Effector memory CD4-positive, alpha-beta T cell (primary cell): ENCODE measurements at regions not wholly inside any gene's neighbourhood (a gene's known extent, or its start where the extent isn't known, plus 50 kb on each side); places are given as distances from the start of the nearest gene placed in this dataset.

Experiments used
- DNase-seq, 3 donors: peaks; one replicate each; pipeline ENCODE4 v3.0.0-alpha.2; 2020
- H3K27ac ChIP-seq: 2 replicates; pipeline ENCODE4 v1.7.0; 2013; ENCODE audit warnings: mild to moderate bottlenecking, low read length, moderate library complexity; ENCODE audit not compliant: insufficient read depth, poor library complexity, severe bottlenecking
- H3K27me3 ChIP-seq: replicated peaks from 2 replicates; pipeline ENCODE4 v1.7.0; 2013; ENCODE audit warnings: mild to moderate bottlenecking, low read length; ENCODE audit not compliant: insufficient read depth, control insufficient read depth, poor library complexity, severe bottlenecking
- H3K36me3 ChIP-seq: 2 replicates; pipeline ENCODE4 v1.7.0; 2013; ENCODE audit warnings: mild to moderate bottlenecking, low read length, moderate library complexity; ENCODE audit not compliant: control insufficient read depth, insufficient read depth
- H3K4me1 ChIP-seq: 2 replicates; pipeline ENCODE4 v1.7.0; 2013; ENCODE audit warnings: low read length, mild to moderate bottlenecking; ENCODE audit not compliant: control insufficient read depth, insufficient read depth, poor library complexity, severe bottlenecking
- H3K4me3 ChIP-seq: 2 replicates; pipeline ENCODE4 v1.7.0; 2013; ENCODE audit warnings: low read length, low read depth, mild to moderate bottlenecking; ENCODE audit not compliant: insufficient read depth, poor library complexity, severe bottlenecking
- H3K9me3 ChIP-seq: 2 replicates; pipeline ENCODE4 v1.7.0; 2013; ENCODE audit warnings: mild to moderate bottlenecking, low read length, moderate library complexity; ENCODE audit not compliant: control insufficient read depth

GRCh38 chr4:151911970-151912369 is 151.2 kb upstream of the GATB start:
- no peak overlapping the region for H3K4me3 ChIP-seq
- H3K36me3 ChIP-seq, result no peaks in the 10 kb centered on the region
- DNase-seq, result no peak
- H3K4me1 ChIP-seq, result no peaks in the 10 kb centered on the region
- H3K9me3 ChIP-seq, result no peaks in the 10 kb centered on the region
- H3K27me3 ChIP-seq, result no peaks in the 10 kb centered on the region
- H3K27ac ChIP-seq, result no peak overlapping the region

- H3K27me3 ChIP-seq, result no peaks in the 10 kb centered on the region
- no peak for DNase-seq
- H3K36me3 ChIP-seq, result no peaks in the 10 kb centered on the region
- no peak overlapping the region for H3K4me3 ChIP-seq
- no peaks in the 10 kb centered on the region for H3K4me1 ChIP-seq
- H3K27ac ChIP-seq, result no peak overlapping the region
- no peaks in the 10 kb centered on the region for H3K9me3 ChIP-seq
Observed at GRCh38 chr4:151908734-151909497, 148.1 kb upstream of the GATB start.

- Histone ChIP-seq H3K27me3 (no peaks in the 10 kb centered on the region), H3K9me3 (no peaks in the 10 kb centered on the region), H3K36me3 (no peaks in the 10 kb centered on the region), H3K27ac (no peak overlapping the region), H3K4me1 (no peaks in the 10 kb centered on the region), H3K4me3 (no peak overlapping the region)
- DNase-seq, result no peak
Observed at GRCh38 chr4:151908201-151908600, 147.4 kb upstream of the GATB start.

GRCh38 chr4:151906438-151906837 is 145.6 kb upstream of the GATB start:
- no peak for DNase-seq
- Histone ChIP-seq H3K27ac (no peak overlapping the region), H3K4me3 (no peak overlapping the region)

GRCh38 chr4:151905197-151905596 is 144.4 kb upstream of the GATB start:
- Histone ChIP-seq H3K36me3 (no peaks in the 10 kb centered on the region), H3K9me3 (peaks cover 7% of the 10 kb centered on the region), H3K27ac (no peak overlapping the region), H3K4me3 (no peak overlapping the region), H3K4me1 (no peaks in the 10 kb centered on the region), H3K27me3 (no peaks in the 10 kb centered on the region)
- DNase-seq, result no peak

More at GRCh38 chr4:151906438-151906837, 145.6 kb upstream of the GATB start:
- peaks cover 7% of the 10 kb centered on the region for H3K9me3 ChIP-seq
- no peaks in the 10 kb centered on the region for H3K36me3 ChIP-seq
- H3K4me1 ChIP-seq, result no peaks in the 10 kb centered on the region
- H3K27me3 ChIP-seq, result no peaks in the 10 kb centered on the region

- Histone ChIP-seq H3K4me1 (no peaks in the 10 kb centered on the region), H3K9me3 (peaks cover 7% of the 10 kb centered on the region), H3K4me3 (no peak overlapping the region), H3K36me3 (no peaks in the 10 kb centered on the region), H3K27me3 (no peaks in the 10 kb centered on the region), H3K27ac (no peak overlapping the region)
- no peak for DNase-seq
Observed at GRCh38 chr4:151901631-151902030, 140.8 kb upstream of the GATB start.

GRCh38 chr4:151896880-151897279 is 136.1 kb upstream of the GATB start:
- no peak for DNase-seq
- no peaks in the 10 kb centered on the region for H3K9me3 ChIP-seq
- H3K36me3 ChIP-seq, result no peaks in the 10 kb centered on the region
- H3K27me3 ChIP-seq, result no peaks in the 10 kb centered on the region
- H3K4me1 ChIP-seq, result no peaks in the 10 kb centered on the region
- H3K27ac ChIP-seq, result no peak overlapping the region
- H3K4me3 ChIP-seq, result no peak overlapping the region

- H3K36me3 ChIP-seq, result no peaks in the 10 kb centered on the region
- H3K27ac ChIP-seq, result no peak overlapping the region
- H3K4me1 ChIP-seq, result no peaks in the 10 kb centered on the region
- DNase-seq, result no peak
- no peaks in the 10 kb centered on the region for H3K9me3 ChIP-seq
- H3K27me3 ChIP-seq, result no peaks in the 10 kb centered on the region
- no peak overlapping the region for H3K4me3 ChIP-seq
Observed at GRCh38 chr4:151895671-151896070, 134.9 kb upstream of the GATB start.

- no peak overlapping the region for H3K4me3 ChIP-seq
- H3K27ac ChIP-seq, result no peak overlapping the region
- no peaks in the 10 kb centered on the region for H3K36me3 ChIP-seq
- DNase-seq, result no peak
- H3K4me1 ChIP-seq, result no peaks in the 10 kb centered on the region
- no peaks in the 10 kb centered on the region for H3K27me3 ChIP-seq
- H3K9me3 ChIP-seq, result no peaks in the 10 kb centered on the region
Observed at GRCh38 chr4:151894246-151894645, 133.4 kb upstream of the GATB start.

- no peak for DNase-seq
- no peak overlapping the region for H3K27ac ChIP-seq
- no peak overlapping the region for H3K4me3 ChIP-seq
- H3K36me3 ChIP-seq, result no peaks in the 10 kb centered on the region
- H3K27me3 ChIP-seq, result no peaks in the 10 kb centered on the region
- H3K4me1 ChIP-seq, result no peaks in the 10 kb centered on the region
- no peaks in the 10 kb centered on the region for H3K9me3 ChIP-seq
Observed at GRCh38 chr4:151888367-151888866, 127.6 kb upstream of the GATB start.
